ENCODE measurements at regions not wholly inside any gene's neighbourhood (a gene's known extent, or its start where the extent isn't known, plus 50 kb on each side); places are given as distances from the start of the nearest gene placed in this dataset.

DNA sequence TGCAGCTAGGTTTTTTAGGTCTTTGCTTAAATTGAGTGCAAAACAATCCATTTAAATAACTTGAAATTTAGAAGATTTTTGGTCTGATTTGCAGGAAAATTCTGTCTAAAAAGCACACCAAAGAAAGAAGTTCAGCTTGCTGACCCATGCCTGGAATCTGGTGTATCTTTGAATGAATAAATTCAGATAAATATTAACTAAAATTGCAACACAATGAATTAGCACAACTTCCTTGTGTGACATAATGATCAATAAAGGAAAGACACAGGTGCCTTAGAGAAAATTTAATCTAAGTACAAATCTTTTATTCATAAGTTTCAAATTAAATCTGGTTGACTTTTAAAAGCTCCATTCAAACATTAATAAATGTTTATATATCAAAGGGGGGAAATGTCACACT lies 791.5 kb upstream of the LCORL start:
- no peaks in the 10 kb centered on the region for H3K36me3 ChIP-seq (ENCODE audit: control insufficient read depth in 1 of 2, insufficient read depth in 2 of 2, low read length in 2 of 2)
- no peak overlapping the region for H2AFZ ChIP-seq (ENCODE audit: insufficient read depth, low read length, poor library complexity)
- no peak overlapping the region for H2BK5ac ChIP-seq (ENCODE audit: low read depth, low read length, poor library complexity)
- no peak overlapping the region for H2BK12ac ChIP-seq (ENCODE audit: low read length)
- no peaks in the 10 kb centered on the region for H3K4me1 ChIP-seq (ENCODE audit: control insufficient read depth in 1 of 2, insufficient read depth in 2 of 2, low read length in 2 of 2)
- no peaks in the 10 kb centered on the region for H3K27me3 ChIP-seq (ENCODE audit: insufficient read depth, low read length)
- H3K23ac ChIP-seq (ENCODE audit: low read length): no peak overlapping the region
- no peak overlapping the region for H3K9ac ChIP-seq (ENCODE audit: low read length)
- H3K27ac ChIP-seq (ENCODE audit: low read depth, low read length): no peak overlapping the region
- no peak overlapping the region for H4K8ac ChIP-seq (ENCODE audit: low read depth, low read length)
- H3K18ac ChIP-seq (ENCODE audit: low read length): no peak overlapping the region
- peaks cover 1% of the 10 kb centered on the region for H3K9me3 ChIP-seq (ENCODE audit: insufficient read depth, low read depth, low read length)
- H3K4me2 ChIP-seq (ENCODE audit: low read length): no peak overlapping the region
- no peak overlapping the region for H2AK5ac ChIP-seq (ENCODE audit: low read length)
- no peak overlapping the region for H3K4me3 ChIP-seq (ENCODE audit: low read depth, low read length)
- H3K4ac ChIP-seq (ENCODE audit: low read depth, low read length): no peak overlapping the region
- no peak overlapping the region for H2BK120ac ChIP-seq (ENCODE audit: insufficient read depth, low read length, poor library complexity)
- no peaks in the 10 kb centered on the region for H3K79me2 ChIP-seq (ENCODE audit: control insufficient read depth, insufficient read depth, low read length, poor library complexity)
- no peak overlapping the region for H4K12ac ChIP-seq (ENCODE audit: low read depth, low read length)
- H4K91ac ChIP-seq (ENCODE audit: low read depth, low read length): no peak overlapping the region
- no peak overlapping the region for H3K14ac ChIP-seq (ENCODE audit: low read length)
- no peak for DNase-seq
- no peaks in the 10 kb centered on the region for H3K79me1 ChIP-seq (ENCODE audit: low read length)

GRCh38 chr4:18803781-18804180 lies 782.2 kb upstream of the LCORL start:
- no peaks in the 10 kb centered on the region for H3K9me3 ChIP-seq (ENCODE audit: insufficient read depth, low read depth, low read length)
- H3K4me1 ChIP-seq (ENCODE audit: control insufficient read depth in 1 of 2, insufficient read depth in 2 of 2, low read length in 2 of 2): no peaks in the 10 kb centered on the region
- H3K14ac ChIP-seq (ENCODE audit: low read length): no peak overlapping the region
- no peak overlapping the region for H3K23ac ChIP-seq (ENCODE audit: low read length)
- no peak overlapping the region for H2AK5ac ChIP-seq (ENCODE audit: low read length)
- H2BK5ac ChIP-seq (ENCODE audit: low read depth, low read length, poor library complexity): no peak overlapping the region
- H2BK12ac ChIP-seq (ENCODE audit: low read length): no peak overlapping the region
- no peak overlapping the region for H3K4me3 ChIP-seq (ENCODE audit: low read depth, low read length)
- no peak overlapping the region for H3K4ac ChIP-seq (ENCODE audit: low read depth, low read length)
- no peak overlapping the region for H4K12ac ChIP-seq (ENCODE audit: low read depth, low read length)
- H3K27me3 ChIP-seq (ENCODE audit: insufficient read depth, low read length): no peaks in the 10 kb centered on the region
- no peak overlapping the region for H4K91ac ChIP-seq (ENCODE audit: low read depth, low read length)
- no peaks in the 10 kb centered on the region for H3K79me1 ChIP-seq (ENCODE audit: low read length)
- no peak overlapping the region for H3K27ac ChIP-seq (ENCODE audit: low read depth, low read length)
- H2AFZ ChIP-seq (ENCODE audit: insufficient read depth, low read length, poor library complexity): no peak overlapping the region
- DNase-seq: no peak
- H3K4me2 ChIP-seq (ENCODE audit: low read length): no peak overlapping the region
- H3K79me2 ChIP-seq (ENCODE audit: control insufficient read depth, insufficient read depth, low read length, poor library complexity): no peaks in the 10 kb centered on the region
- no peak overlapping the region for H3K9ac ChIP-seq (ENCODE audit: low read length)
- H4K8ac ChIP-seq (ENCODE audit: low read depth, low read length): no peak overlapping the region
- H3K18ac ChIP-seq (ENCODE audit: low read length): no peak overlapping the region
- H2BK120ac ChIP-seq (ENCODE audit: insufficient read depth, low read length, poor library complexity): no peak overlapping the region
- no peaks in the 10 kb centered on the region for H3K36me3 ChIP-seq (ENCODE audit: control insufficient read depth in 1 of 2, insufficient read depth in 2 of 2, low read length in 2 of 2)

DNA sequence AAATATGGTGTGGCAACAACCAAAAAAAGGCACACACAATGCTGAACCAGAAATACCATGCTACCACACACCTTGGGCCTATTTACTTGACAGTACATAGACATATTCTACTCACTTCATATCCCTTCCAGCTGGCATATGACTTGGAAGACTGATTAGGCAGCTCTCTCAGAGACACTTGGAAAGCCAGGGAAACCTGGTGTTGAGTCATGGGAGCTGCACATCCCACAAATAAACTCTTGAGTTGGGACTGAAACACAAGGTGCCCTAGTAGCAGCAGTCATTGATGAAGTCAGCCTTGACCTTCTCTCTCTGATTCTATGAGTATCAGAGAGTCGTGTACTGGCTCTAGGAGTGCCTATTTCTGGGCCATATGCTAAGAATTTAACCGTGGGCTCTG lies 776.6 kb upstream of the LCORL start:
- H3K23ac ChIP-seq (ENCODE audit: low read length): no peak overlapping the region

GRCh38 chr4:18795794-18796193 lies 774.2 kb upstream of the LCORL start:
- no peak overlapping the region for H2BK120ac ChIP-seq (ENCODE audit: insufficient read depth, low read length, poor library complexity)
- no peaks in the 10 kb centered on the region for H3K79me2 ChIP-seq (ENCODE audit: control insufficient read depth, insufficient read depth, low read length, poor library complexity)
- H3K4ac ChIP-seq (ENCODE audit: low read depth, low read length): no peak overlapping the region

More for the DNA sequence above, 776.6 kb upstream of the LCORL start:
- H3K36me3 ChIP-seq (ENCODE audit: control insufficient read depth in 1 of 2, insufficient read depth in 2 of 2, low read length in 2 of 2): no peaks in the 10 kb centered on the region
- no peak for DNase-seq
- H2BK5ac ChIP-seq (ENCODE audit: low read depth, low read length, poor library complexity): no peak overlapping the region
- H3K79me1 ChIP-seq (ENCODE audit: low read length): no peaks in the 10 kb centered on the region
- no peaks in the 10 kb centered on the region for H3K9me3 ChIP-seq (ENCODE audit: insufficient read depth, low read depth, low read length)
- H3K4me1 ChIP-seq (ENCODE audit: control insufficient read depth in 1 of 2, insufficient read depth in 2 of 2, low read length in 2 of 2): no peaks in the 10 kb centered on the region
- H2AFZ ChIP-seq (ENCODE audit: insufficient read depth, low read length, poor library complexity): no peak overlapping the region
- no peaks in the 10 kb centered on the region for H3K27me3 ChIP-seq (ENCODE audit: insufficient read depth, low read length)
- no peak overlapping the region for H2AK5ac ChIP-seq (ENCODE audit: low read length)
- WGBS (ENCODE audit: extremely low coverage, insufficient coverage, insufficient read length): no CpG with 5 or more reads among the region's 2 CpGs
- H3K4ac ChIP-seq (ENCODE audit: low read depth, low read length): no peak overlapping the region
- no peak overlapping the region for H3K14ac ChIP-seq (ENCODE audit: low read length)
- H2BK120ac ChIP-seq (ENCODE audit: insufficient read depth, low read length, poor library complexity): no peak overlapping the region
- no peak overlapping the region for H4K8ac ChIP-seq (ENCODE audit: low read depth, low read length)
- H4K12ac ChIP-seq (ENCODE audit: low read depth, low read length): no peak overlapping the region
- H3K79me2 ChIP-seq (ENCODE audit: control insufficient read depth, insufficient read depth, low read length, poor library complexity): no peaks in the 10 kb centered on the region
- H4K91ac ChIP-seq (ENCODE audit: low read depth, low read length): no peak overlapping the region
- no peak overlapping the region for H3K4me2 ChIP-seq (ENCODE audit: low read length)
- H3K18ac ChIP-seq (ENCODE audit: low read length): no peak overlapping the region
- no peak overlapping the region for H3K27ac ChIP-seq (ENCODE audit: low read depth, low read length)
- no peak overlapping the region for H3K4me3 ChIP-seq (ENCODE audit: low read depth, low read length)
- H2BK12ac ChIP-seq (ENCODE audit: low read length): no peak overlapping the region
- H3K9ac ChIP-seq (ENCODE audit: low read length): no peak overlapping the region

More at GRCh38 chr4:18795794-18796193, 774.2 kb upstream of the LCORL start:
- no peak overlapping the region for H3K18ac ChIP-seq (ENCODE audit: low read length)
- no peak overlapping the region for H4K8ac ChIP-seq (ENCODE audit: low read depth, low read length)
- no peak overlapping the region for H3K14ac ChIP-seq (ENCODE audit: low read length)
- H3K23ac ChIP-seq (ENCODE audit: low read length): no peak overlapping the region
- no peak overlapping the region for H3K4me3 ChIP-seq (ENCODE audit: low read depth, low read length)
- H2BK5ac ChIP-seq (ENCODE audit: low read depth, low read length, poor library complexity): no peak overlapping the region
- no peaks in the 10 kb centered on the region for H3K79me1 ChIP-seq (ENCODE audit: low read length)
- H2BK12ac ChIP-seq (ENCODE audit: low read length): no peak overlapping the region
- no CpG with 5 or more reads among the region's 1 CpG for WGBS (ENCODE audit: extremely low coverage, insufficient coverage, insufficient read length)
- no peak overlapping the region for H4K91ac ChIP-seq (ENCODE audit: low read depth, low read length)
- H2AFZ ChIP-seq (ENCODE audit: insufficient read depth, low read length, poor library complexity): no peak overlapping the region
- no peak overlapping the region for H3K9ac ChIP-seq (ENCODE audit: low read length)
- no peaks in the 10 kb centered on the region for H3K36me3 ChIP-seq (ENCODE audit: control insufficient read depth in 1 of 2, insufficient read depth in 2 of 2, low read length in 2 of 2)
- no peak overlapping the region for H3K27ac ChIP-seq (ENCODE audit: low read depth, low read length)
- no peak overlapping the region for H4K12ac ChIP-seq (ENCODE audit: low read depth, low read length)
- no peaks in the 10 kb centered on the region for H3K9me3 ChIP-seq (ENCODE audit: insufficient read depth, low read depth, low read length)
- no peak for DNase-seq
- no peak overlapping the region for H2AK5ac ChIP-seq (ENCODE audit: low read length)
- H3K4me1 ChIP-seq (ENCODE audit: control insufficient read depth in 1 of 2, insufficient read depth in 2 of 2, low read length in 2 of 2): no peaks in the 10 kb centered on the region
- H3K4me2 ChIP-seq (ENCODE audit: low read length): no peak overlapping the region
- H3K27me3 ChIP-seq (ENCODE audit: insufficient read depth, low read length): no peaks in the 10 kb centered on the region
